ENCODE measurements at regions not wholly inside any gene's neighbourhood (a gene's known extent, or its start where the extent isn't known, plus 50 kb on each side); places are given as distances from the start of the nearest gene placed in this dataset.

DNA sequence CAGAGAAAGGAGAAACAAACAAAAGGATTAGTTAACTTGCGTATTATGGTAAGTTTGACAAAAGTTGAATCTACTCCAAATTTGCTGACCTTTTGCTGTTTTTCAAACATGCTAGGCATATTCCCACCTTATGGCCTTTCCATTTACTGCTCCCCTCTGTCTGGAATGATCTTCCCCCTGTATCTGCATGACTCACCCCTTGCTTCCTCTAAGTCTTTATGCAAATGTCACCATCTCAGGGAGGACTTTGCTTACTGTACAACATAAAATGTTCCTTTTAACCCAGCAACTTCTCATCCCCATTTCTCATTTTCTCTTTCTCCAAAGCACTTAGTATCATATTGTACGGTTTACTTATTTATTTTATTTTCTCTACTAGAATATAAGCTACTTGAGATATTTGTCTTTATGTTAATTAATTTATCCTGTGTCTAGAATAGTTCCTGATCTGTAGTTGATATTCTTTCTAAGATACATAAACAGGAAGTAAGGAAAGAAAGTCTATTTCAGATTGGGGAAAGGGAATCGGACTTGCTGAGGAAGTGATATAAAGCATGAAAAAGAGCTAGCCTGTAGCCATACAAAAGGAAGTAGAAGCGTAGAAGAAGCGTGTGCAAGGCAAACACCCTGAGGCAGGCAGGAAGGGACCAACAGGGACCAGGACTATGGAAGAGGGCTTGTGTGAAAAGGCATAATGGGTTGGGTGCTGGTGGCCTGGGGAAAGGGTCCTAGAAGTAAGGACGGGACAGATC lies 144.9 kb upstream of the ERBB4 start:
- H3K4me1 Mint-ChIP-seq = peaks cover 5% of the 10 kb centered on the region
- no peak for TF ChIP-seq EMX1 (CRISPR knock-in tag; IDR thresholded peaks at IDR 0.05)
- CTCF ChIA-PET = interaction anchor here (1.7 kb wide), 1 partner anchor 209 kb away, joined by 8 read pairs; no protein-coding TSS in a partner anchor
- no peaks in the 10 kb centered on the region for H3K9me3 Mint-ChIP-seq
- H3K4me3 Mint-ChIP-seq = no peak overlapping the region
- H3K27ac Mint-ChIP-seq = no peak overlapping the region
- DNase-seq (ENCODE audit: low spot score) = no peak
- H3K27me3 Mint-ChIP-seq (ENCODE audit: low read depth) = no peaks in the 10 kb centered on the region
- POLR2A ChIA-PET = no interaction called here
- H3K36me3 Mint-ChIP-seq = no peaks in the 10 kb centered on the region
- ATAC-seq = no peak

DNA sequence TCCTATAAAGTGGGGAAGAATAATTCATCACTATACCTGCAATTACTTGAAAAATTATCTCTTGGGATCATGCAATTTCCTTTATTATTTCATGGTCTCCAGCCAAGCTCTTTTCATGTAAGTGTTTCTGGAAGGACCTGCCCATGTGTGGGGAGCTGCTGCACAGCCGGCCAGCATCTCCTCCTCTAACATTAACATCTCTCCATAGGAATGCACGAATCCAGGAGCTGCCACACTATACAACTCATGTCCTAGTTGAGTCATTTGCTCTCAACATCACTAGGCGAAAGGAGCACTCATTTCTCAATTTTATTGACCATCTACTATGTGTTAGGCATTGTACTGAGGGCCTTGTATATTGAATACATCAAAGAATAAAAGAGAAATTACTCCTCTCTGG lies 144.3 kb upstream of the ERBB4 start:
- no peak overlapping the region for H3K4me3 Mint-ChIP-seq
- DNase-seq (ENCODE audit: low spot score) (no peak), ATAC-seq (no peak)
- H3K27me3 Mint-ChIP-seq (ENCODE audit: low read depth) = no peaks in the 10 kb centered on the region
- H3K9me3 Mint-ChIP-seq = no peaks in the 10 kb centered on the region
- no peaks in the 10 kb centered on the region for H3K36me3 Mint-ChIP-seq
- POLR2A ChIA-PET = no interaction called here
- peaks cover 9% of the 10 kb centered on the region for H3K4me1 Mint-ChIP-seq
- no peak overlapping the region for H3K27ac Mint-ChIP-seq
- CTCF ChIA-PET = interaction anchor here (1.1 kb wide), 1 partner anchor 209 kb away, joined by 4 read pairs; no protein-coding TSS in a partner anchor
- TF ChIP-seq MYBL2 (CRISPR knock-in tag; IDR thresholded peaks at IDR 0.05) (no peak), ZNF416 (CRISPR knock-in tag; IDR thresholded peaks at IDR 0.05) (no peak), MXD4 (CRISPR knock-in tag; IDR thresholded peaks at IDR 0.05; ENCODE audit: borderline replicate concordance) (no peak), ZNF232 (CRISPR knock-in tag; IDR thresholded peaks at IDR 0.05) (no peak), ELF4 (CRISPR knock-in tag; IDR thresholded peaks at IDR 0.05; ENCODE audit: low read depth) (no peak), ZNF423 (CRISPR knock-in tag; IDR thresholded peaks at IDR 0.05) (no peak), NR1H2 (CRISPR knock-in tag; IDR thresholded peaks at IDR 0.05) (no peak), TEAD1 (CRISPR knock-in tag; IDR thresholded peaks at IDR 0.05) (no peak), ETV6 (CRISPR knock-in tag; IDR thresholded peaks at IDR 0.05) (no peak), CREB1 (CRISPR knock-in tag; IDR thresholded peaks at IDR 0.05) (no peak), CBFB (CRISPR knock-in tag; IDR thresholded peaks at IDR 0.05; ENCODE audit: low read depth) (no peak)
- TF ChIP-seq, protein P1, sequence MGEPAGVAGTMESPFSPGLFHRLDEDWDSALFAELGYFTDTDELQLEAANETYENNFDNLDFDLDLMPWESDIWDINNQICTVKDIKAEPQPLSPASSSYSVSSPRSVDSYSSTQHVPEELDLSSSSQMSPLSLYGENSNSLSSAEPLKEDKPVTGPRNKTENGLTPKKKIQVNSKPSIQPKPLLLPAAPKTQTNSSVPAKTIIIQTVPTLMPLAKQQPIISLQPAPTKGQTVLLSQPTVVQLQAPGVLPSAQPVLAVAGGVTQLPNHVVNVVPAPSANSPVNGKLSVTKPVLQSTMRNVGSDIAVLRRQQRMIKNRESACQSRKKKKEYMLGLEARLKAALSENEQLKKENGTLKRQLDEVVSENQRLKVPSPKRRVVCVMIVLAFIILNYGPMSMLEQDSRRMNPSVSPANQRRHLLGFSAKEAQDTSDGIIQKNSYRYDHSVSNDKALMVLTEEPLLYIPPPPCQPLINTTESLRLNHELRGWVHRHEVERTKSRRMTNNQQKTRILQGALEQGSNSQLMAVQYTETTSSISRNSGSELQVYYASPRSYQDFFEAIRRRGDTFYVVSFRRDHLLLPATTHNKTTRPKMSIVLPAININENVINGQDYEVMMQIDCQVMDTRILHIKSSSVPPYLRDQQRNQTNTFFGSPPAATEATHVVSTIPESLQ (CRISPR knock-in tag; IDR thresholded peaks at IDR 0.05) = no peak
- TF ChIP-seq, protein P2, sequence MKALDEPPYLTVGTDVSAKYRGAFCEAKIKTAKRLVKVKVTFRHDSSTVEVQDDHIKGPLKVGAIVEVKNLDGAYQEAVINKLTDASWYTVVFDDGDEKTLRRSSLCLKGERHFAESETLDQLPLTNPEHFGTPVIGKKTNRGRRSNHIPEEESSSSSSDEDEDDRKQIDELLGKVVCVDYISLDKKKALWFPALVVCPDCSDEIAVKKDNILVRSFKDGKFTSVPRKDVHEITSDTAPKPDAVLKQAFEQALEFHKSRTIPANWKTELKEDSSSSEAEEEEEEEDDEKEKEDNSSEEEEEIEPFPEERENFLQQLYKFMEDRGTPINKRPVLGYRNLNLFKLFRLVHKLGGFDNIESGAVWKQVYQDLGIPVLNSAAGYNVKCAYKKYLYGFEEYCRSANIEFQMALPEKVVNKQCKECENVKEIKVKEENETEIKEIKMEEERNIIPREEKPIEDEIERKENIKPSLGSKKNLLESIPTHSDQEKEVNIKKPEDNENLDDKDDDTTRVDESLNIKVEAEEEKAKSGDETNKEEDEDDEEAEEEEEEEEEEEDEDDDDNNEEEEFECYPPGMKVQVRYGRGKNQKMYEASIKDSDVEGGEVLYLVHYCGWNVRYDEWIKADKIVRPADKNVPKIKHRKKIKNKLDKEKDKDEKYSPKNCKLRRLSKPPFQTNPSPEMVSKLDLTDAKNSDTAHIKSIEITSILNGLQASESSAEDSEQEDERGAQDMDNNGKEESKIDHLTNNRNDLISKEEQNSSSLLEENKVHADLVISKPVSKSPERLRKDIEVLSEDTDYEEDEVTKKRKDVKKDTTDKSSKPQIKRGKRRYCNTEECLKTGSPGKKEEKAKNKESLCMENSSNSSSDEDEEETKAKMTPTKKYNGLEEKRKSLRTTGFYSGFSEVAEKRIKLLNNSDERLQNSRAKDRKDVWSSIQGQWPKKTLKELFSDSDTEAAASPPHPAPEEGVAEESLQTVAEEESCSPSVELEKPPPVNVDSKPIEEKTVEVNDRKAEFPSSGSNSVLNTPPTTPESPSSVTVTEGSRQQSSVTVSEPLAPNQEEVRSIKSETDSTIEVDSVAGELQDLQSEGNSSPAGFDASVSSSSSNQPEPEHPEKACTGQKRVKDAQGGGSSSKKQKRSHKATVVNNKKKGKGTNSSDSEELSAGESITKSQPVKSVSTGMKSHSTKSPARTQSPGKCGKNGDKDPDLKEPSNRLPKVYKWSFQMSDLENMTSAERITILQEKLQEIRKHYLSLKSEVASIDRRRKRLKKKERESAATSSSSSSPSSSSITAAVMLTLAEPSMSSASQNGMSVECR (CRISPR knock-in tag; IDR thresholded peaks at IDR 0.05; ENCODE audit: borderline replicate concordance) = no peak
- TF ChIP-seq, protein P3, sequence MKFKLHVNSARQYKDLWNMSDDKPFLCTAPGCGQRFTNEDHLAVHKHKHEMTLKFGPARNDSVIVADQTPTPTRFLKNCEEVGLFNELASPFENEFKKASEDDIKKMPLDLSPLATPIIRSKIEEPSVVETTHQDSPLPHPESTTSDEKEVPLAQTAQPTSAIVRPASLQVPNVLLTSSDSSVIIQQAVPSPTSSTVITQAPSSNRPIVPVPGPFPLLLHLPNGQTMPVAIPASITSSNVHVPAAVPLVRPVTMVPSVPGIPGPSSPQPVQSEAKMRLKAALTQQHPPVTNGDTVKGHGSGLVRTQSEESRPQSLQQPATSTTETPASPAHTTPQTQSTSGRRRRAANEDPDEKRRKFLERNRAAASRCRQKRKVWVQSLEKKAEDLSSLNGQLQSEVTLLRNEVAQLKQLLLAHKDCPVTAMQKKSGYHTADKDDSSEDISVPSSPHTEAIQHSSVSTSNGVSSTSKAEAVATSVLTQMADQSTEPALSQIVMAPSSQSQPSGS (CRISPR knock-in tag; IDR thresholded peaks at IDR 0.05; ENCODE audit: borderline replicate concordance, low read depth) = no peak
